Gastroesophageal sphincter (tissue), 4 donors: ENCODE measurements at regions not wholly inside any gene's neighbourhood (a gene's known extent, or its start where the extent isn't known, plus 50 kb on each side); places are given as distances from the start of the nearest gene placed in this dataset.

Experiments used
- ATAC-seq: fragments of 150-250 bp; one replicate; pipeline ENCODE4 v1.9.1; 2016; ENCODE audit warnings: mild to moderate bottlenecking, moderate library complexity
- H3K27ac ChIP-seq, 4 donors: fragments of 200-600 bp; sonication (generic) in 3 of 4; 1 replicate in 3 of 4; 2 replicates in 1 of 4; pipeline ENCODE4 v1.5.1; 2016 to 2019
- H3K27me3 ChIP-seq: fragments of 200-600 bp; sonication (generic); one replicate; pipeline ENCODE4 v1.5.1; 2019
- H3K36me3 ChIP-seq, 2 donors: fragments of 200-600 bp; sonication (generic); one replicate each; pipeline ENCODE4 v1.5.1; 2019; ENCODE audit warnings: control low read depth in 1 of 2
- H3K4me1 ChIP-seq, 3 donors: fragments of 200-600 bp; sonication (generic); 1 replicate in 2 of 3; 2 replicates in 1 of 3; pipeline ENCODE4 v1.5.1; 2016 to 2019; ENCODE audit warnings: control low read depth in 2 of 3
- H3K4me3 ChIP-seq, 2 donors: fragments of 200-600 bp; sonication (generic); one replicate each; pipeline ENCODE4 v1.5.1; 2019; ENCODE audit warnings: mild to moderate bottlenecking in 1 of 2, moderate library complexity in 1 of 2
- H3K9me3 ChIP-seq, 3 donors: fragments of 200-600 bp; sonication (generic); one replicate each; pipeline ENCODE4 v1.5.1; 2017 to 2019; ENCODE audit warnings: control low read depth in 2 of 3
- CTCF ChIP-seq, 4 experiments: fragments of 200-600 bp in 2 of 4; fragments of 450-650 bp in 2 of 4; sonication (generic) in 1 of 4; IDR thresholded peaks; one replicate each; pipeline ENCODE4 v1.5.1; 2017 to 2019; ENCODE audit warnings: antibody characterized with exemption in 4 of 4, mild to moderate bottlenecking in 2 of 4, moderate library complexity in 2 of 4
- EP300 ChIP-seq: sonication (generic); formaldehyde crosslinking; IDR thresholded peaks from one replicate; pipeline ENCODE4 v1.6.1; 2017; ENCODE audit warnings: antibody characterized with exemption, mild to moderate bottlenecking
- POLR2A ChIP-seq, 2 donors: fragments of 450-650 bp; IDR thresholded peaks; one replicate each; pipeline ENCODE4 v1.6.1; 2017; ENCODE audit warnings: antibody characterized with exemption in 2 of 2, mild to moderate bottlenecking in 2 of 2, moderate library complexity in 1 of 2
- POLR2AphosphoS5 ChIP-seq: sonication (generic); formaldehyde crosslinking; IDR thresholded peaks from one replicate; pipeline ENCODE4 v1.6.1; 2017; ENCODE audit warnings: antibody characterized with exemption
- WGBS, 2 donors: methylation state at CpG; one replicate each; pipeline ENCODE4 v1.1.5; 2018; ENCODE audit warnings: low coverage in 1 of 2; 5-methylcytosine and 5-hydroxymethylcytosine counted together

GRCh38 chr5:126354858-126355731 is 68.1 kb upstream of the GRAMD2B start:
- Histone ChIP-seq H3K27ac (no peak overlapping the region), H3K4me3 (no peak overlapping the region), H3K9me3 (no peaks in the 10 kb centered on the region), H3K27me3 (no peaks in the 10 kb centered on the region), H3K36me3 (no peaks in the 10 kb centered on the region), H3K4me1 (peaks cover 0 to 6% (median 3%) of the 10 kb centered on the region in 3 donors)
- no peak for ATAC-seq
- 78 to 90% methylated on average over 4 to 5 of the region's 5 CpGs for WGBS, 2 donors
- no peak for TF ChIP-seq CTCF (IDR thresholded peaks at IDR 0.05)

GRCh38 chr5:126355940-126356339 is 67.3 kb upstream of the GRAMD2B start:
- no peak for ATAC-seq
- Histone ChIP-seq H3K4me1 (peaks cover 0 to 6% (median 3%) of the 10 kb centered on the region in 3 donors), H3K4me3 (no peak overlapping the region), H3K36me3 (no peaks in the 10 kb centered on the region), H3K9me3 (no peaks in the 10 kb centered on the region), H3K27me3 (no peaks in the 10 kb centered on the region), H3K27ac (no peak overlapping the region)
- WGBS, 2 donors, result 70 to 72% methylated on average over 5 to 8 of the region's 8 CpGs
- TF ChIP-seq EP300, result no peak
- TF ChIP-seq POLR2A (IDR thresholded peaks at IDR 0.05), result no peak
- no peak for TF ChIP-seq POLR2AphosphoS5
- TF ChIP-seq CTCF (IDR thresholded peaks at IDR 0.05), result no peak

- no peak for TF ChIP-seq POLR2AphosphoS5
- no peak for TF ChIP-seq CTCF (IDR thresholded peaks at IDR 0.05)
- no peak for TF ChIP-seq POLR2A (IDR thresholded peaks at IDR 0.05)
- no peak for TF ChIP-seq EP300
- Histone ChIP-seq H3K9me3 (no peaks in the 10 kb centered on the region), H3K27me3 (no peaks in the 10 kb centered on the region), H3K36me3 (no peaks in the 10 kb centered on the region), H3K27ac (no peak overlapping the region), H3K4me1 (peaks cover 0 to 6% (median 3%) of the 10 kb centered on the region in 3 donors), H3K4me3 (no peak overlapping the region)
- WGBS, 2 donors, result 85 to 92% methylated on average over 4 of the region's 4 CpGs
- ATAC-seq, result no peak
Measured at GRCh38 chr5:126357585-126358342, 65.4 kb upstream of the GRAMD2B start.

- Histone ChIP-seq H3K27ac (no peak overlapping the region), H3K27me3 (no peaks in the 10 kb centered on the region), H3K36me3 (no peaks in the 10 kb centered on the region), H3K4me1 (peaks cover 0 to 6% (median 3%) of the 10 kb centered on the region in 3 donors), H3K4me3 (no peak overlapping the region), H3K9me3 (no peaks in the 10 kb centered on the region)
- ATAC-seq, result no peak
- TF ChIP-seq EP300 (no peak), POLR2AphosphoS5 (no peak), POLR2A (IDR thresholded peaks at IDR 0.05) (no peak), CTCF (IDR thresholded peaks at IDR 0.05) (no peak)
- WGBS, 2 donors, result 37 to 89% methylated on average over 2 to 3 of the region's 4 CpGs
Measured at GRCh38 chr5:126358525-126358924, 64.7 kb upstream of the GRAMD2B start.
